OCI-LY1 (cell line): ENCODE measurements at regions not wholly inside any gene's neighbourhood (a gene's known extent, or its start where the extent isn't known, plus 50 kb on each side); places are given as distances from the start of the nearest gene placed in this dataset.

ENCODE experiments used
- CTCF ChIP-seq: fragments of 200-600 bp; sonication (generic), shearing (Covaris generic); IDR thresholded peaks from 2 replicates; pipeline ENCODE4 v1.5.1; 2017; ENCODE audit warnings: mild to moderate bottlenecking, antibody characterized with exemption, low read length, moderate library complexity, mixed read lengths
- EZH2 ChIP-seq: fragments of 200-600 bp; sonication (generic), shearing (Covaris generic); IDR thresholded peaks from 2 replicates; pipeline ENCODE4 v1.8.0; 2017; ENCODE audit warnings: borderline replicate concordance, mixed run types, mild to moderate bottlenecking, antibody characterized with exemption, low read length, moderate library complexity, mixed read lengths

- TF ChIP-seq CTCF (no peak), EZH2 (no peak)
These were observed 410.8 kb upstream of the PDE3A start for GRCh38 chr12:19957308-19958125.
